ENCODE measurements at regions not wholly inside any gene's neighbourhood (a gene's known extent, or its start where the extent isn't known, plus 50 kb on each side); places are given as distances from the start of the nearest gene placed in this dataset.
A peak's percentile ranks its signal among the peaks of the same experiment; 100 is the strongest.
"Not testable (repeated sequence)": the region's sequence is repeated elsewhere in the genome, so short reads cannot be mapped to it uniquely, and the experiment has no call there.

GRCh38 chr6:33885132-33886057 is 81.6 kb upstream of the MLN start:
- no peak for TF ChIP-seq POLR2A (IDR thresholded peaks at IDR 0.05; ENCODE audit: low read depth, low read length)
- DNase-seq (ENCODE audit: insufficient read length, low spot score) (peak; percentile 96), FAIRE-seq (peak; percentile 30)

DNA sequence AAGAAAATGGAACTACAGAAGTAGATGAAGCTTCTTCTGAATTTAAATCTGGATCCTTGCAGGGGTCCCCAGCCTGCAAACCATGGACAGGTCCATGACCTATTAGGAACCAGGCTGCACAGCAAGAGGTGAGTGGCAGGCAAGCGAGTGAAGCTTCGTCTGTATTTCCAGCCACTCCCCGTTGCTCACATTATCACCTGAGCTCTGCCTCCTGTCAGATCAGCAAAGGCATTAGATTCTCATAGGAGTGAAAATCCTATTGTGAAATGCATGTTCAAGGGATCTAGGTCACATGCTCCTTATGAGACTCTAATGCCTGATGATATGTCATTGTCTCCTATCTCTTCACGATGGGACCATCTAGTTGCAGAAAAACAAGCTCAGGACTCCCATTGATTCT is 79.8 kb upstream of the MLN start:
- FAIRE-seq; DNase-seq (ENCODE audit: insufficient read length, low spot score): not testable (repeated sequence)

DNA sequence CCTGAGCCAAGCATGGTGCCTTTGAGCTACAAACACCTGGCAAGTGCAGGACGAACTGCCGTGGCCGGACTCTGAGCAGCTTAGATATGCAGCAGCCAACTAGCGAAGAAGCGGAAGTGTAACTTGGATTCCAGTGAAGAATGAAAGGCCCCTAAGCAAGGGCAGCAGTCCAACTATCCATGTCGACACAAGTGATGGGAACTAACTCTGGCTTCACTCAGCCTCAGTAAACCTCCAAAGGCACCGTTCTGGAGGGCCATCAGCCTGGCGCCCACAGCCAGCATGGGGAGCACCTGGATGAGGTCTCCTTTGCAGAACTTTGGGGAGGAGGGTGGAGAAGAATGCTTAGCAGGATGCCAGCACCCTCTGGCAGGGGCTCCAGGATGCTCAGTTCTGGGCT is 78.4 kb upstream of the MLN start:
- no peak for DNase-seq (ENCODE audit: insufficient read length, low spot score)
- TF ChIP-seq POLR2A (IDR thresholded peaks at IDR 0.05; ENCODE audit: low read depth, low read length): no peak
- no peak for FAIRE-seq

GRCh38 chr6:33880766-33881165 is 77.0 kb upstream of the MLN start:
- no peak for FAIRE-seq

GRCh38 chr6:33880104-33880678 is 76.4 kb upstream of the MLN start:
- no peak for DNase-seq (ENCODE audit: insufficient read length, low spot score)
- TF ChIP-seq POLR2A (IDR thresholded peaks at IDR 0.05; ENCODE audit: low read depth, low read length): no peak
- no peak for FAIRE-seq

More at GRCh38 chr6:33880766-33881165, 77.0 kb upstream of the MLN start:
- TF ChIP-seq POLR2A (IDR thresholded peaks at IDR 0.05; ENCODE audit: low read depth, low read length): no peak
- no peak for DNase-seq (ENCODE audit: insufficient read length, low spot score)

- DNase-seq (ENCODE audit: insufficient read length, low spot score) (no peak), FAIRE-seq (no peak)
- no peak for TF ChIP-seq POLR2A (IDR thresholded peaks at IDR 0.05; ENCODE audit: low read depth, low read length)
Measured at GRCh38 chr6:33878562-33878961, 74.8 kb upstream of the MLN start.

DNA sequence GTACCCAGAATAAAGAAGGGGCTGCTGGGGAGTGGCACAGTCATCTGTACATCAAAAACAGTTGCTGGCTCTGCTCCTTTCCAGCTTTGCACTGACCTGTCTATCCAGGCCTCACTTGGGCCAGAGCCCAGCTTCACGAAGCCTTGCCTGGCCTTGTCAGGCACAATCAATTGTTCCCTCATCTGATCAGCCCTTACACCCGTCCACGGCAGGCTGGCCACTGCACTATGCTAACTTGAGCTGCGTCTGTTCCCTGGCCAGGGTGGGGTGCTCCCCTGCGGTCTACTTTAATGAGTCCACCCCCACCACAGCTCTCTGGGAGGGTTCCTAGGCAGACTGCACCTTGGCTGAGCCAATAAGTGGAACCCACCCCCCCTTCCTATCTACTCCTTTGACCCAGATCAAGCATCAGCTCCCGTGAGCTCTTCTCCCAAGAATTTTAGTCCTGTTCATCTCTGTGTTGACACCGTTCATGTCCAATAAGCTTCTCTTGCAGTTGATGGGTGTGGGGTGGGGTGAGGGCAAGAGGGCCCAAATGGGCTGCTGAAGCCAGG is 74.3 kb upstream of the MLN start:
- no peak for TF ChIP-seq POLR2A (IDR thresholded peaks at IDR 0.05; ENCODE audit: low read depth, low read length)

GRCh38 chr6:33875696-33876095 is 71.9 kb upstream of the MLN start:
- DNase-seq (ENCODE audit: insufficient read length, low spot score) (no peak), FAIRE-seq (no peak)
- TF ChIP-seq POLR2A (IDR thresholded peaks at IDR 0.05; ENCODE audit: low read depth, low read length): no peak

More for the DNA sequence above, 74.3 kb upstream of the MLN start:
- FAIRE-seq (no peak), DNase-seq (ENCODE audit: insufficient read length, low spot score) (no peak)

DNA sequence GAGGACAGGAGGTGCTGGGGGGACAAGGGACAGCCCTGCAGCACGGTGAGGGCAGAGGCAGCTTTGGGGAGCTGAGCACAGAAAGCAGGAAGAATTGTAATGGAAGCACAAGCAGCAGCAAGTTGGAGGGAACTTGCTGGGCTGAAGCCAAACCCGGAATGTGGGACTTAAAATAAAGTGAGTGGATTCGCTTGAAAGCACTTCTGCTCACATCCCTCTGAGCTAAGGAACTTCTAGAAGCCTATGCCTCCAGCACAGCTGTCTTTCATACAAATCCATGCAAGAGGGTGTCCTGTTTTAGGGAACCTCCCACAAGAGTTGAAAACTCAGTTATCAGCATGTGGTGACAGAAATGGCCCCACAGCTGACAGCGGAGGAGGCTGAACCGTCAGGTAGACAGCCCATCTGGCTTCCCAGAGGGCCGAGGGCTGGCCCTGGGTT is 71.4 kb upstream of the MLN start:
- no peak for DNase-seq (ENCODE audit: insufficient read length, low spot score)
- FAIRE-seq: no peak
- TF ChIP-seq POLR2A (IDR thresholded peaks at IDR 0.05; ENCODE audit: low read depth, low read length): no peak

DNA sequence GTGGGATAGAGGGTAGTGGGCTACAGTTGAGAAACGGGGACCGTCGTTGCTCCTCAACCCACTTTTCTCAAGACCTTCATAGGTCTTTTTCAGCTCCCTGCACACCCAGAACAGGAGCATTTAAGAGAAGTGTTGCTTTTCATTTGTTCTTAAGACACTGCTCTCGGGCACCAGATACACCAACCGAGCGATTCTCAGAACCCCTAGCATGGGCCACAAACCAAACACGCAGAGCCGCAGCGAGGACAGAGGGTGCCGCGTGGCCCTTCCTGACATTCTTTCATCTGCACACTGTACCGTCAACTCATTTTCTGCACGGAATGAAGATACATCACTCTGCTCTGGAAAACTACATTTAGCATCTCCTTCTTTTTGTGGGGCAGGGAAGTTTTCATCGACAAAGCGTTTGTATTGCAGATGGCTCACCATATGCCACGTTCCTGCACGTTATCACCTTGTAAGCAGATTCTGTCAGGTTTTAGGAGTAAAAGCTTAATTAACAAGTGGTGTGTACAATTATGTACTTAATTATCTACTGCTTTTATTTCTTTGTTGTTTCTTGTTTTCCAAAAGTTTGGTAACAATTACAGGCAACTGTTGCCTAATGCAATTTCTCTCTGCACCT is 70.4 kb upstream of the MLN start:
- DNase-seq (ENCODE audit: insufficient read length, low spot score) (no peak), FAIRE-seq (no peak)
- TF ChIP-seq POLR2A (IDR thresholded peaks at IDR 0.05; ENCODE audit: low read depth, low read length): no peak

GRCh38 chr6:33872761-33873160 is 69.0 kb upstream of the MLN start:
- no peak for DNase-seq (ENCODE audit: insufficient read length, low spot score)
- FAIRE-seq: no peak
- no peak for TF ChIP-seq POLR2A (IDR thresholded peaks at IDR 0.05; ENCODE audit: low read depth, low read length)

- FAIRE-seq: no peak
- DNase-seq (ENCODE audit: insufficient read length, low spot score): no peak
- TF ChIP-seq POLR2A (IDR thresholded peaks at IDR 0.05; ENCODE audit: low read depth, low read length): no peak
Measured at GRCh38 chr6:33869826-33870423, 66.1 kb upstream of the MLN start.

- DNase-seq (ENCODE audit: insufficient read length, low spot score) (no peak), FAIRE-seq (no peak)
- TF ChIP-seq POLR2A (IDR thresholded peaks at IDR 0.05; ENCODE audit: low read depth, low read length): no peak
Measured at GRCh38 chr6:33869121-33869520, 65.3 kb upstream of the MLN start.

DNA sequence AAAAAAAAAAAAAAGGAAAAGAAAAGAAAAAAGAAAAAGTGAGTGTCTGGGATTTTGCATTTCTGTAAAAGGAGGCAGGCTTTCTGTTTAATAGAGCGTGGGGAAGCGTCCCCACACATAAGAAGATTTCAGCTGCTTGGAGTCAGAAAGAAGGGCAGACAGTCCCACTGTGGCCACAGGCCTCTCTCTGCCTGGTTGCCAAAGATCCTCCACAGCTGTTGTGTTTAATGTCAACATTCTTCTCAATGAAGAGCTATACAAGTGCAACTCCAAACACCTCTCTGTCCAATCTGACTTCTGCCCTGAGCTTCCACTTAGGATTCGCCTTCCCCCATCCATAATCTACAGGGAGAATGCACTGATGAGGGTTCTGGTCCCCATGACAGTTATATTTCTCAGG is 64.3 kb upstream of the MLN start:
- FAIRE-seq: no peak
- no peak for TF ChIP-seq POLR2A (IDR thresholded peaks at IDR 0.05; ENCODE audit: low read depth, low read length)
- no peak for DNase-seq (ENCODE audit: insufficient read length, low spot score)
